HepG2 (cell line): ENCODE measurements at regions not wholly inside any gene's neighbourhood (a gene's known extent, or its start where the extent isn't known, plus 50 kb on each side); places are given as distances from the start of the nearest gene placed in this dataset.

ENCODE experiments used
- ATAC-seq: fragments of 200-7000 bp; cut with Tn5 transposase; 3 replicates; pipeline ENCODE4 v1.9.1; 2020; ENCODE audit warnings: mild to moderate bottlenecking, moderate library complexity
- BruUV-seq: library from RNA; stranded (reverse); fragments of 400-500 nt; replicated peaks from 2 replicates; lab custom pipeline; 2021; lab: Mats Ljungman, UMichigan
- CTCF ChIA-PET: fragments of 300-600 bp; formaldehyde crosslinking; extraction: SDS; loops from one replicate; lab custom pipeline; 2021; ENCODE audit warnings: low total read pairs, inconsistent platforms, low intra/inter-chr PET ratio; lab: Yijun Ruan, JAX
- POLR2A ChIA-PET: fragments of 350-600 bp; sonication (Branson Sonifier 250); formaldehyde crosslinking; loops from one replicate; lab custom pipeline; 2020; ENCODE audit warnings: antibody characterized with exemption, inconsistent platforms; lab: Yijun Ruan, JAX
- DNase-seq: peaks from one replicate; pipeline ENCODE4 v3.0.0-alpha.2; 2015; ENCODE audit warnings: low spot score
- FAIRE-seq: peaks from 3 replicates; lab custom pipeline; 2011; peaks lifted over from hg19 to GRCh38; lab: Jason Lieb, UNC
- H2AFZ ChIP-seq: one replicate; pipeline ENCODE4 v1.6.1; 2011; ENCODE audit warnings: low read length, inconsistent platforms
- H3K27ac ChIP-seq: fragments of 300-600 bp; 3 replicates; pipeline ENCODE4 v1.8.0; 2011; ENCODE audit warnings: mixed run types, mild to moderate bottlenecking, mixed read lengths, low read length, inconsistent platforms; ENCODE audit not compliant: insufficient read depth; ENCODE audit errors: extremely low read length
- H3K27me3 ChIP-seq, 2 experiments: fragments of 200-600 bp in 1 of 2; 2 replicates in 1 of 2; 3 replicates in 1 of 2; pipeline versions ENCODE4 v1.6.0 to v1.8.0; 2011; ENCODE audit warnings: low read length in 2 of 2, mild to moderate bottlenecking in 2 of 2, moderate library complexity in 2 of 2, inconsistent platforms in 1 of 2; ENCODE audit not compliant: insufficient read depth in 2 of 2, control insufficient read depth in 1 of 2
- H3K36me3 ChIP-seq, 2 experiments: fragments of 200-600 bp in 1 of 2; replicated peaks in 1 of 2; 2 replicates in 1 of 2; 3 replicates in 1 of 2; pipeline versions ENCODE4 v1.5.1 to v1.8.0; 2011; ENCODE audit warnings: low read length in 2 of 2, inconsistent platforms in 1 of 2; ENCODE audit not compliant: insufficient read depth in 2 of 2, control insufficient read depth in 1 of 2
- H3K4me1 ChIP-seq: 2 replicates; pipeline ENCODE4 v1.5.1; 2012; ENCODE audit warnings: low read length, inconsistent platforms; ENCODE audit not compliant: insufficient read depth
- H3K4me2 ChIP-seq: 2 replicates; pipeline ENCODE4 v1.6.0; 2011; ENCODE audit warnings: low read depth, low read length, inconsistent platforms
- H3K4me3 ChIP-seq, 3 experiments: fragments of 200-600 bp in 1 of 3; sonication (generic), shearing (Covaris generic) in 1 of 3; replicated peaks in 1 of 3; 2 replicates each; pipeline ENCODE4 v1.5.1; 2011 to 2016; ENCODE audit warnings: low read length in 3 of 3, inconsistent platforms in 2 of 3, low read depth in 2 of 3, mild to moderate bottlenecking in 2 of 3, control low read depth in 1 of 3, mixed read lengths in 1 of 3; ENCODE audit not compliant: insufficient read depth in 1 of 3
- H3K79me2 ChIP-seq: one replicate; pipeline ENCODE4 v1.6.1; 2011; ENCODE audit warnings: low read length, inconsistent platforms; ENCODE audit not compliant: insufficient read depth
- H3K9ac ChIP-seq: 2 replicates; pipeline ENCODE4 v1.6.0; 2011; ENCODE audit warnings: mild to moderate bottlenecking, low read depth, low read length, inconsistent platforms; ENCODE audit not compliant: insufficient read depth
- H3K9me3 ChIP-seq: 2 replicates; pipeline ENCODE4 v1.5.1; 2012; ENCODE audit warnings: mild to moderate bottlenecking, low read length
- H4K20me1 ChIP-seq: 2 replicates; pipeline ENCODE4 v1.6.0; 2011; ENCODE audit warnings: inconsistent platforms, mild to moderate bottlenecking, low read length, moderate library complexity; ENCODE audit not compliant: insufficient read depth
- CSRNP1 ChIP-seq: sonication (generic); formaldehyde crosslinking; IDR thresholded peaks from 2 replicates; pipeline ENCODE4 v1.8.1; 2023; ENCODE audit warnings: mild to moderate bottlenecking, missing genetic modification reagents
- GATAD2A ChIP-seq: IDR thresholded peaks from 2 replicates; pipeline ENCODE4 v1.6.1; 2016
- HHEX ChIP-seq: IDR thresholded peaks from 2 replicates; pipeline ENCODE4 v1.6.1; 2016; ENCODE audit warnings: control low read depth
- HNF1A ChIP-seq, 2 experiments: sonication (generic) in 1 of 2; formaldehyde crosslinking in 1 of 2; IDR thresholded peaks; 2 replicates each; pipeline versions ENCODE4 v1.4.0 to v1.6.1; 2016 to 2020; ENCODE audit warnings: borderline replicate concordance in 1 of 2, low read depth in 1 of 2, mild to moderate bottlenecking in 1 of 2, missing genetic modification reagents in 1 of 2
- NR2C2 ChIP-seq: sonication (generic); formaldehyde crosslinking; IDR thresholded peaks from 2 replicates; pipeline ENCODE4 v1.4.0; 2020; ENCODE audit warnings: missing genetic modification reagents, mild to moderate bottlenecking, moderate library complexity, borderline replicate concordance
- NR2F1 ChIP-seq, 2 experiments: fragments of 450-650 bp in 1 of 2; formaldehyde crosslinking in 1 of 2; IDR thresholded peaks; 2 replicates each; pipeline versions ENCODE4 v1.5.0 to v1.6.1; 2016 to 2020; ENCODE audit warnings: mild to moderate bottlenecking in 1 of 2, missing compliant biosample characterization in 1 of 2, missing genetic modification reagents in 1 of 2, moderate library complexity in 1 of 2
- POLR2AphosphoS2 ChIP-seq: IDR thresholded peaks from 2 replicates; pipeline ENCODE4 v1.6.1; 2011; ENCODE audit warnings: low read depth, low read length, improper control_type of control experiment
- SKI ChIP-seq: fragments of 450-650 bp; IDR thresholded peaks from one replicate; pipeline ENCODE4 v1.6.1; 2018; ENCODE audit warnings: mild to moderate bottlenecking; ENCODE audit not compliant: partially characterized antibody
- SP4 ChIP-seq: sonication (generic); formaldehyde crosslinking; IDR thresholded peaks from 2 replicates; pipeline ENCODE4 v1.8.1; 2023; ENCODE audit warnings: mild to moderate bottlenecking, missing genetic modification reagents
- STAT6 ChIP-seq: sonication (generic); formaldehyde crosslinking; IDR thresholded peaks from 2 replicates; pipeline ENCODE4 v1.4.0; 2020; ENCODE audit warnings: missing genetic modification reagents, mild to moderate bottlenecking, borderline replicate concordance
- ZNF337 ChIP-seq: sonication (generic); formaldehyde crosslinking; IDR thresholded peaks from 2 replicates; pipeline ENCODE4 v1.5.1; 2020; ENCODE audit warnings: missing genetic modification reagents, low read depth, mild to moderate bottlenecking, borderline replicate concordance
- ZNF546 ChIP-seq: sonication (generic); formaldehyde crosslinking; conservative IDR thresholded peaks from 2 replicates; pipeline ENCODE4 v1.8.1; 2023; ENCODE audit warnings: mild to moderate bottlenecking, missing genetic modification reagents
- ZNF652 ChIP-seq: IDR thresholded peaks from 2 replicates; pipeline ENCODE4 v1.6.1; 2016; ENCODE audit warnings: low read depth, borderline replicate concordance
- ZNF737 ChIP-seq: sonication (generic); formaldehyde crosslinking; IDR thresholded peaks from 2 replicates; pipeline ENCODE4 v1.5.0; 2020; ENCODE audit warnings: missing genetic modification reagents, mild to moderate bottlenecking, borderline replicate concordance
- WGBS: methylation state at CpG from one replicate; pipeline ENCODE4 v1.1.6; 2017; ENCODE audit warnings: low lambda C conversion rate; 5-methylcytosine and 5-hydroxymethylcytosine counted together
- in situ Hi-C: cut with HindIII; loops from 2 replicates; pipeline ENCODE4 v1.10.0; 2017; ENCODE audit warnings: low pct_unique_long_range_greater_than_20kb; ENCODE audit not compliant: extremely low pct_ligation_motif_present
- intact Hi-C: fragments of 100-400 bp; cut with micrococcal nuclease; formaldehyde crosslinking; loops from one replicate; pipeline ENCODE4 v1.10.0; 2022; ENCODE audit not compliant: unreplicated experiment

GRCh38 chr13:39970177-39970846 lies 314.9 kb downstream of the COG6 start:
- no peak overlapping the region for H3K4me2 ChIP-seq
- H3K4me3 ChIP-seq: no peak overlapping the region
- H2AFZ ChIP-seq: no peak overlapping the region
- BruUV-seq: no TSS peak
- H3K9ac ChIP-seq: no peak overlapping the region
- H3K4me1 ChIP-seq: no peaks in the 10 kb centered on the region
- no peaks in the 10 kb centered on the region; a peak in 1 of 5 replicates for H3K27me3 ChIP-seq
- 24% methylated on average over 6 of the region's 6 CpGs for WGBS
- no peaks in the 10 kb centered on the region for H3K79me2 ChIP-seq
- no peaks in the 10 kb centered on the region for H3K9me3 ChIP-seq
- no peak overlapping the region for H3K27ac ChIP-seq
- DNase-seq (no peak), FAIRE-seq (no peak), ATAC-seq (no peak)
- H4K20me1 ChIP-seq: no peaks in the 10 kb centered on the region
- TF ChIP-seq HHEX (no peak), POLR2AphosphoS2 (no peak), ZNF546 (no peak), NR2C2 (CRISPR knock-in tag) (no peak), NR2F1 (CRISPR knock-in tag; IDR thresholded peaks at IDR 0.05) (no peak), CSRNP1 (CRISPR knock-in tag) (no peak), SP4 (CRISPR knock-in tag) (no peak), HNF1A (IDR thresholded peaks at IDR 0.05; ENCODE audit: low read depth) (no peak), HNF1A (CRISPR knock-in tag; IDR thresholded peaks at IDR 0.05; ENCODE audit: borderline replicate concordance) (no peak), STAT6 (CRISPR knock-in tag) (no peak), GATAD2A (CRISPR knock-in tag) (no peak), SKI (no peak), ZNF337 (no peak), ZNF652 (CRISPR knock-in tag) (no peak), ZNF737 (no peak)
- H3K36me3 ChIP-seq: no peaks in the 10 kb centered on the region
- in situ Hi-C loops (no loop called here), intact Hi-C loops (no loop called here)
- POLR2A ChIA-PET: no interaction called here
- CTCF ChIA-PET: no interaction called here
